ENCODE measurements at regions not wholly inside any gene's neighbourhood (a gene's known extent, or its start where the extent isn't known, plus 50 kb on each side); places are given as distances from the start of the nearest gene placed in this dataset.

DNA sequence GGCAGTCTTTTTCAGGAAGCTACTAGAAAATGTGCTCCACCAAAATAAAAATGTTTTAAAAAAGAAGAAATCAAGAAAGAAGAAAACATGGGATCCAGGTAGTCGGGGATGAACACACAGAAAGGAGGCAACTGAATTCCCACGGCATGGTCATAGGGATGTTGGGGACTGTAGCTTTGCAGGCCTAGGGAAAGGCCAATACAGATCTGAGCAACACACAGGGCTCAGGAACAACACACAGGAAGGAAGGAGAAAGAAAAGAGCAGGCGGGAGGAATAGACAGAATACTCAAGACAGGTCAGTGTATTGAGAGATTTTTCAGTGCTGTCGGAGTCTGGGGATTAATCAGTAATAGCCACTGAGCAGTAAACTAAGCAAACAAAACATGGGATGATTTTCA lies 142.7 kb upstream of the SYT6 start:
- no TSS peak for BruUV-seq (replicated peaks)
- H2BK5ac ChIP-seq (ENCODE audit: low read depth, low read length, poor library complexity, severe bottlenecking) = no peak overlapping the region
- in situ Hi-C loops (cut with MboI; ENCODE audit: low sequenced_read_pairs) = loop anchor here (25.0 kb wide), 1 partner anchor 434 kb away; the partner anchor contains the start of gene PTPN22
- H3K23ac ChIP-seq (ENCODE audit: low read depth, low read length) = no peak overlapping the region
- no peak overlapping the region for H3K18ac ChIP-seq (ENCODE audit: low read depth, low read length)
- no CpG with 5 or more reads among the region's 4 CpGs for WGBS, 2 experiments (ENCODE audit: extremely low coverage in 2 of 2, insufficient read length in 1 of 2)
- no peaks in the 10 kb centered on the region for H3K79me1 ChIP-seq (ENCODE audit: low read depth in 1 of 2, low read length in 2 of 2)
- H2BK120ac ChIP-seq (ENCODE audit: low read depth, low read length) = no peak overlapping the region
- H3K27me3 ChIP-seq (ENCODE audit: control insufficient read depth, insufficient read depth, low read length) = peaks cover 26% of the 10 kb centered on the region
- H4K91ac ChIP-seq (ENCODE audit: insufficient read depth, low read depth, low read length) = no peak overlapping the region
- no peak overlapping the region for H2AFZ ChIP-seq (replicated peaks; ENCODE audit: low read length, poor library complexity)
- dilution Hi-C loops (cut with HindIII; ENCODE audit: low sequenced_read_pairs, unreplicated experiment) = no loop called here
- H2AK5ac ChIP-seq (ENCODE audit: low read depth, low read length) = no peak overlapping the region
- no peaks in the 10 kb centered on the region for H3K9me3 ChIP-seq (ENCODE audit: control insufficient read depth, insufficient read depth, low read length)
- no peak overlapping the region for H4K8ac ChIP-seq (ENCODE audit: low read depth in 2 of 2, low read length in 2 of 2)
- H2BK15ac ChIP-seq (ENCODE audit: low read depth, low read length) = no peak overlapping the region
- no peak overlapping the region for H3K4me3 ChIP-seq (ENCODE audit: insufficient read depth, low read depth, low read length)
- H3K4me1 ChIP-seq (ENCODE audit: control insufficient read depth, insufficient read depth, low read length) = peaks cover 3% of the 10 kb centered on the region
- intact Hi-C loops (cut with micrococcal nuclease) = no loop called here
- no peak overlapping the region for H3K9ac ChIP-seq (ENCODE audit: low read depth, low read length)
- no peak overlapping the region for H3K27ac ChIP-seq (ENCODE audit: insufficient read depth, low read length)
- H3K4ac ChIP-seq (ENCODE audit: low read depth, low read length) = no peak overlapping the region
- no peaks in the 10 kb centered on the region for H4K20me1 ChIP-seq (ENCODE audit: insufficient read depth, low read length)
- TF ChIP-seq RAD21 (IDR thresholded peaks at IDR 0.05; ENCODE audit: low read length) (no peak), POLR2A (IDR thresholded peaks at IDR 0.05; ENCODE audit: low read depth, low read length) (no peak), FOS (IDR thresholded peaks at IDR 0.05; ENCODE audit: low read depth, low read length) (no peak), CHD1 (IDR thresholded peaks at IDR 0.05; ENCODE audit: low read depth, low read length) (no peak)
- TF ChIP-seq, protein P1, sequence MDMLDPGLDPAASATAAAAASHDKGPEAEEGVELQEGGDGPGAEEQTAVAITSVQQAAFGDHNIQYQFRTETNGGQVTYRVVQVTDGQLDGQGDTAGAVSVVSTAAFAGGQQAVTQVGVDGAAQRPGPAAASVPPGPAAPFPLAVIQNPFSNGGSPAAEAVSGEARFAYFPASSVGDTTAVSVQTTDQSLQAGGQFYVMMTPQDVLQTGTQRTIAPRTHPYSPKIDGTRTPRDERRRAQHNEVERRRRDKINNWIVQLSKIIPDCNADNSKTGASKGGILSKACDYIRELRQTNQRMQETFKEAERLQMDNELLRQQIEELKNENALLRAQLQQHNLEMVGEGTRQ (IDR thresholded peaks at IDR 0.05; ENCODE audit: low read depth, low read length) = no peak
- no peak for ATAC-seq (ENCODE audit: low read depth)
- no peaks in the 10 kb centered on the region for H3K36me3 ChIP-seq (ENCODE audit: control insufficient read depth, insufficient read depth, low read length)
- DNase-seq = no peak
- no peak overlapping the region for H3K4me2 ChIP-seq (ENCODE audit: low read depth, low read length)
- H3K9me1 ChIP-seq (ENCODE audit: insufficient read depth, low read length) = no peaks in the 10 kb centered on the region
- H2AK9ac ChIP-seq (replicated peaks; ENCODE audit: low read depth, low read length, poor library complexity) = no peak overlapping the region
- H3K56ac ChIP-seq (ENCODE audit: extremely low read depth, insufficient read depth, low read length) = no peak overlapping the region
- ChIA-PET POLR2A (ENCODE audit: unreplicated experiment) (no interaction called here), CTCF (interaction anchor here (2.3 kb wide), 1 partner anchor 14 kb away, joined by 10 read pairs; no protein-coding TSS in a partner anchor)
- no peak overlapping the region for H2BK20ac ChIP-seq (ENCODE audit: low read depth, low read length)
- H4K5ac ChIP-seq (ENCODE audit: low read depth, low read length) = no peak overlapping the region
- no peak overlapping the region for H3K14ac ChIP-seq (replicated peaks; ENCODE audit: low read depth, low read length)

All from IMR-90 (cell line).